GM18505 (cell line): ENCODE measurements at regions not wholly inside any gene's neighbourhood (a gene's known extent, or its start where the extent isn't known, plus 50 kb on each side); places are given as distances from the start of the nearest gene placed in this dataset.
"Not testable (repeated sequence)": the region's sequence is repeated elsewhere in the genome, so short reads cannot be mapped to it uniquely, and the experiment has no call there.

Source experiments
- ATAC-seq: cut with Tn5 transposase; IDR thresholded peaks from one replicate; pipeline ENCODE4 v1.9.1; 2021; ENCODE audit not compliant: unreplicated experiment
- POLR2A ChIP-seq: IDR thresholded peaks from 4 replicates; pipeline ENCODE4 v1.6.1; 2011; ENCODE audit warnings: borderline replicate concordance; ENCODE audit not compliant: insufficient read depth, insufficient read length; ENCODE audit errors: extremely low read depth

- ATAC-seq, result no peak
- TF ChIP-seq POLR2A, result no peak
Observed at GRCh38 chr12:85394065-85394464, 114.0 kb downstream of the ALX1 start.

GRCh38 chr12:85394809-85395208 lies 114.8 kb downstream of the ALX1 start:
- no peak for ATAC-seq
- no peak for TF ChIP-seq POLR2A

GRCh38 chr12:85405262-85405661 lies 125.2 kb downstream of the ALX1 start:
- no peak for TF ChIP-seq POLR2A
- ATAC-seq, result no peak

DNA sequence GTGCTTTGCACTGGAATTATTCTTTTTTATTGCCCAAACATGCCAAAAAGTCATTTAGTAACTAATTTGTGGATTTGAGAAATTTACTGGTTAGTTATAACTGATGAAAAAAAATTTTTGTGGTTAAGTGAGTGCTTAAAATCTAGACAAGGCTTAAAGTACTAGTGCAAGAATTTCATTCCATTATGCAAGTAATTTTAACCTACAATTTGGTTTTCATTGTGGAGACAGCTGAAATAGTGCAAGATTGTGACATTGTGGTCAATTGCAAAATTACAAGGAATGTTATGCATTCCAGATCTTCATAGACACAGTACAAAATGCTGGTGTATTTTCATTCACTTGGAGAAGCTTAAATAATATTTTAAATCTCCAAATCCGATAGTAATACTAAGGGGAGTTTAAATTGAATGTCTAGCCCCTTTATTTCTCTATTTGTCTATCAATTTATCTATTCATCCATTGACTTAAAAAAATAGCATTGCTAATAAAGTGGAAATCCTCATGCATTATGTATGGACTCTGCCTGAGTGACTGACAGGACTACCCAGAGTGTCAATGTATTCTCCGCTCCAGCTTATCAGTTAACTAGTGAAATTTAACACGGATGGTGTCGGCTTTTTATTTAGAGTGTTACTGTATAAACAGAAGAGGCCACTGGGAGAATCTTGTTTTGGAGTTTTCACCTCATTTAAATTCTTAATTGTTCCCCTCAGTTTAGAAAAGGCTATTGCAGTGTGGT lies 125.9 kb downstream of the ALX1 start:
- no peak for ATAC-seq

DNA sequence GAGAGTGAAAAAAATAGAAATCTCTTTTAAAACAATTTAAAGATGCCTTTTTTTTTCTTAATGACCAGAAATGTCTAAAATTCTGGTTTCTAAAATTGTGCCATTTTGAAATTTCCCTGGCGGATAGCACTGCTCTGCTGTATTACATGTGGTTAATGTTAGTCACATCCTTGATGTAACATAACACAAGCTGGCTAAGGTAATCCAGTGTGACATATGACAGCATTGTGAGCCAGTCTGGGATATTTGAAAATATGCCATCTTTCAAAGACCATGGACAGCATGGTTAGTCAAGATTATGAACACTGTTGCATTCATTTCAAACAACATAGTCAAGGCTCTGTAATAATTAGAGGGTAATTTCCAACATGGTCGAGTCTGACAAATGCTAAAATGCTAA lies 133.2 kb downstream of the ALX1 start:
- TF ChIP-seq POLR2A, result no peak
- no peak for ATAC-seq

More for the DNA sequence above, 125.9 kb downstream of the ALX1 start:
- TF ChIP-seq POLR2A, result no peak

DNA sequence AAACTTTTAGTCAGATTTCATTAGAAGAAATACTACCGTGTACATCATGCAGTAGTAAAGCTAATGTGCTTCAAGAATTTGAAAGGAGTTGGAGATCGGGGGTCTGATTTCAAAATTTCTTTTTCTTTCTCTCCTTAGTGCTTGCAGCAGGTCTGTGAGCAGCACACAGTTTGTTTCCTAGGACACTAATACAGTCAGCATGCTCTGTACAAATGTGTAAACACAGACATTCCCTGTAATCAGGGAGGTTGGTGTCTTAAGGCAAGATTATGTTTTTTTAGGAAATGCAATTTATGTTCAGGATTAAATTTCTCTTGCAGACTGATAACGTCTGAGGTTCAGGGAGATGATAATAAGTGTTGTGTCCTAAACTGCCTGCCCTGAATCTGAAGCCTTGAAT lies 142.7 kb downstream of the ALX1 start:
- ATAC-seq, result no peak
- TF ChIP-seq POLR2A, result no peak

DNA sequence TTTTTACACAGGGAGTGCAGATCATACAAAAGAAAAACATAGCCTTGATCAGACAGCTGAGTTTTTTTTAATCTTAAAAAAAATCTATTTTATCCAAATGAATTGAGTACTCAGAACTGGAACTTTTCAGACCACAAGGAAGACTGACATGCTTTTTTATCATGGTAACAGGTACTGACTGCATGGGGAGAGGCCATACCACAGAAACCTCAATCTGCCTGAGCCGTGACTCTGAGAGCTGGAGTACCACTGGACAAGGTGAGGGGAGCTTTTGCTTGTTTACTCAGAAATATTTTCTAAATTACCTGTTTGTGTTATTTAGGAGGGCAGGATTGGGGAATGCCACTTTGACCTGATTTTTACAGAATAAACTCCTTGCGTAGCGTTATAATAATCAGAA lies 143.9 kb downstream of the ALX1 start:
- peak; percentile 54 for ATAC-seq
- TF ChIP-seq POLR2A, result no peak

DNA sequence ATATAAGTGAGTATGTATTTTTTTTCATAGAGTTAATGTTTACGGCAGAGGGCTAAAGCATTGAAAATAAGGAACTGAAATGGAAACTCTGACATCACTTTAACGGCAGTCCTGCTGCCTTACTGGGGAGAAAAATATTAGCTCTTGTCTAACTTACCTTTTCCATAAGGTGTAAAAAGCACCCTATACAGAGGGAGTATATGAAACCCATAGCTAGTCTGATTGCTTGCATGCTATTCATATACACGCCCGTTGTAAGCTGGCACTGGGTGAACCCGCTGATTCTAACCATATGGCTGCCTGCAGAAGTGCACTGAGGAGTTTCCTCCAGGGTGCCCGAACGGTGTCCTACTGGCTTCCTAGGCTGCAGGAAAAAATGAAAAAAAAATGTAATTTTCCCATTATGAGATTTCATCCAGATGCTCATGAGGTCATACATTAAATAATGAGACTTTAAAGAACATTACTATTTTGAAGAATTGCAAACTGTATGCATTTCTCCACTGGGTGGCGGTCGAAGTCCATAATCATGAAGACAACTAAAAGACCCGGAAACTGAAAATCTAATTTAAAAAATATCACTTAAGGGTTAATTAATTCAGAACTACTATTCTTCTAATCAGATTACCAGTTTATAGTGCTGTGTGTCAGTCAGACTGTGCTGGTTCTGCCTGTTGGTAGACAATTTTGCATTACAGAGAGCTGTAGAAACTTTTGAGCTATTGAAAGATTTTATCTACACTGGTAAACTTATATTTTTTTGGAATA lies 144.7 kb downstream of the ALX1 start:
- no peak for TF ChIP-seq POLR2A
- ATAC-seq, result peak; percentile 90

DNA sequence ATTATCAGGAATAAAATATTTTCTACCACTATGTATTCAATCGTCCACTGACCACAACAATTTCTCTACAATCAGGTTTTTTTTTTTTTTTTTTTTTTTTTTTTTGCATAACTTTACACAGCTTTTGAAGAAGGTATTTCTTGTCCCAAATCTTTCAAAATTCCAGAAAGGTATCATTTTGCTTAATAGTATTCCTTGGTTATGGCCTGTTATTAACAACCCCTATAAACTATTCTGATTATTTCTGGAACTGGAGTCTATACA lies 145.3 kb downstream of the ALX1 start:
- no peak for ATAC-seq

GRCh38 chr12:85425926-85426325 lies 145.9 kb downstream of the ALX1 start:
- no peak for TF ChIP-seq POLR2A
- no peak for ATAC-seq

More for the DNA sequence above, 145.3 kb downstream of the ALX1 start:
- no peak for TF ChIP-seq POLR2A

GRCh38 chr12:85433148-85433547 lies 153.1 kb downstream of the ALX1 start:
- ATAC-seq, result not testable (repeated sequence)

- no peak for TF ChIP-seq POLR2A
- no peak for ATAC-seq
Observed at GRCh38 chr12:85440271-85440670, 160.3 kb downstream of the ALX1 start.

DNA sequence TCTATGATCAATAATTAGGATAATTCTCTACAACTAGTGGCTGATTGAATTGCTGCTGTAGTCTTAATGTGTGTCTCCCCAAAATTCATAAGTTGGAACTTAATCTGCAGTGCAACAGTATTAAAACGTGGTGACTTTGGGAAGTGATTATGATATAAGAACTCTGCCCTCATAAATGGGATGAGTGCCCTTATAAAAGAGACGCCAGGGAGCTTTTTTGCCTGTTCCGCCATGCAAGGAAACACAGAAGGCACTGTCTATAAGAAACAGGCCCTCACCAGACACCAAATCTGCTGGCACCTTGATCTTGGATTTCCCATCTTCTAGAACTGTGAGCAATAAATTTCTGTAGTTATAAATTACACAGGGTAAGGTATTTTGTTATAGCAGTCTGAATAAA lies 161.0 kb downstream of the ALX1 start:
- no peak for ATAC-seq
- TF ChIP-seq POLR2A, result no peak

DNA sequence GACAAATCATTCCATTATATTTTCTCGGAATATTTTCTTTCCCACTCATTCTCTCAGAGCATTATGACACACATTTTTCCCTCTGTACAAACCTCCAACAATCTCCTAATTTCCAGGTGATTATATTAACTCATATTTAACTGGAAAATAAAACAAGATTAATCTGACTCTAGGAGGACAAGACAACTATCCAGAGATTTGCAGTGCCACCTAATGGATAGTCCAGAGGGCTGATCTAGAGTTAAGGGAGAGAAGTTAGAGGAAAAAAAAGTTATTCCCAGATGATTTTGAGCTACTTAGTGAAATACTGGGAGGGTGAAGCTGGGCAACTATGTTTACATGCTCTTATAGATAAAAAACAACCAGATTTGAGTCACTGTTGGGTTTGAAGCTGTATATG lies 161.7 kb downstream of the ALX1 start:
- ATAC-seq, result no peak
- no peak for TF ChIP-seq POLR2A

DNA sequence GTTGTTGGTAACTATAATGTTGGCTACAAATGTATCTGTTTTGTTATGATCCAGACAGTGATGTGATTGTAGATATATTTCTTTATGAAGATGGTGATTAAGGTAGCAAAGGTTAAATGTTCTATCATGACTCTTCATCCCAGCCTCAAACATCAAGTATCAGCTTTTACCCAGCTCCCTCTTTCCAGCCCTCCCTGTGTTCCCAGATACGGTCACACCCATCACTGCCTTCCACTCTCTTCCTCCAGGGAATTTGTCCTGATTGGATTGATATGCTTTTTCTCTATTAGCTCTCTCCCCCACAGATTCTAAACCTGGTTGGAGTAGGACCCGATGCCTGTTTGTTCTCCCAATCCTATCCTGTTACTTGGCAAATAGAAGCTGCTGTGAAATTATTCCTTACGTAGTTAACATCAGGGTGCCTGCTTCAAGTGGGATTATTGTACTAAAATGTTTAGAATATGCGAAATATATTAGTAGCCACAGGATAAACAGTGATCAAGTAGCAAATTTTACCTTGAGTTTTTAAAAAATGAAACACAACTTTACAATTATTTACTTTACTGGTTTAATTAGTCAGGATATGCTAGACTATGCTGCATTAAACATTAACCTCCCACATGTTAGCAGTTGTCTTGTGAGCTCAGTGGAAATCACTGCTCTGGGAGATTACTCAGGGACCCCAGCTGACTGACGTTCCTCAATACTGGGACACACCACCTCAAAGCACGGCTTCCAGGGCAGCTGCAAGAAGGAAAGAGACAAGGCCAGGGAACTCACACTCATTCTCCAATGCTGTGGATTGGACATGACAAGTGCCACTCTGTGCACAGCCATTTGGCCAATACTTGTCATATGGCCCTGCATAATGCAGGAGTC lies 165.3 kb downstream of the ALX1 start:
- no peak for TF ChIP-seq POLR2A
- ATAC-seq, result no peak

- no peak for TF ChIP-seq POLR2A
- no peak for ATAC-seq
Observed at GRCh38 chr12:85448031-85448430, 168.0 kb downstream of the ALX1 start.
